IMR-90 (cell line): ENCODE measurements at regions not wholly inside any gene's neighbourhood (a gene's known extent, or its start where the extent isn't known, plus 50 kb on each side); places are given as distances from the start of the nearest gene placed in this dataset.

Source experiments
- CTCF ChIP-seq: conservative IDR thresholded peaks from 2 replicates; pipeline ENCODE4 v1.5.1; 2012; ENCODE audit warnings: mild to moderate bottlenecking, low read depth, low read length, improper control_type of control experiment
- RAD21 ChIP-seq: IDR thresholded peaks from 2 replicates; pipeline ENCODE4 v1.6.1; 2012; ENCODE audit warnings: low read length, improper control_type of control experiment
- RCOR1 ChIP-seq: IDR thresholded peaks from 2 replicates; pipeline ENCODE4 v1.6.1; 2012; ENCODE audit warnings: mild to moderate bottlenecking, low read length, improper control_type of control experiment; ENCODE audit not compliant: insufficient replicate concordance

DNA sequence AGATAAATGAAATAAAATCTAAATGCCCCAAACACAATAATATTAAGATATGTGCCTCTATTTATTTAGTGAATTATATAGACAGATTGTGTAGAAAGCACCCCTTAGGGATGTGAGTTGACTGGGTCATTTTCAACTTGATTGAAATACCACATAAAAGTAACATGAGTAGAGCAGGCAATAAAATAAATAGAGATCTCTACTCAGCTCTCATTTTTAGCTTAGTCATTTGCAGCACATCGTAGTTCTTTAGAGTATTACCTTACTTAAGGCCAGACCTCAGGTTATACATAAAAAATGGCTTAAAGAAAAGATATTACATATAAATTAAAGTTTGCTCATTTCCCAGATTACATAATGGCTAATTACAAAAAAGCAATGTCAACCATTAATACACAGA, 1525.6 kb upstream of the PRR20A start:
- no peak for TF ChIP-seq RCOR1
- TF ChIP-seq CTCF: no peak
- no peak for TF ChIP-seq RAD21
